ENCODE measurements at regions not wholly inside any gene's neighbourhood (a gene's known extent, or its start where the extent isn't known, plus 50 kb on each side); places are given as distances from the start of the nearest gene placed in this dataset.

- DNase-seq: no peak
These were observed 63.8 kb upstream of the IL1R1 start for GRCh38 chr2:102078773-102079172.

GRCh38 chr2:102080451-102081242 lies 61.9 kb upstream of the IL1R1 start:
- no peak for DNase-seq

- no peak for DNase-seq
These were observed 61.4 kb upstream of the IL1R1 start for GRCh38 chr2:102081243-102081522.

GRCh38 chr2:102081606-102082005 lies 60.9 kb upstream of the IL1R1 start:
- no peak for DNase-seq

- DNase-seq: peak; percentile 87
These were observed 59.8 kb upstream of the IL1R1 start for GRCh38 chr2:102082571-102083392.

- no peak for DNase-seq
These were observed 59.2 kb upstream of the IL1R1 start for GRCh38 chr2:102083393-102083703.

GRCh38 chr2:102084651-102085050 lies 57.9 kb upstream of the IL1R1 start:
- no peak for DNase-seq

GRCh38 chr2:102085238-102085637 lies 57.3 kb upstream of the IL1R1 start:
- DNase-seq: no peak

- DNase-seq: no peak
These were observed 56.2 kb upstream of the IL1R1 start for GRCh38 chr2:102086150-102086872.

GRCh38 chr2:102091121-102091520 lies 51.4 kb upstream of the IL1R1 start:
- no peak for DNase-seq

GRCh38 chr2:102091908-102092307 lies 50.6 kb upstream of the IL1R1 start:
- no peak for DNase-seq

GRCh38 chr2:102092535-102092934 lies 50.0 kb upstream of the IL1R1 start:
- DNase-seq: no peak
